Activated effector memory CD4-positive, alpha-beta T cell treated with anti-CD3 and anti-CD28 coated beads, Interleukin-2, amount 50 U/mL, for 16 hours (primary cell): ENCODE measurements at regions not wholly inside any gene's neighbourhood (a gene's known extent, or its start where the extent isn't known, plus 50 kb on each side); places are given as distances from the start of the nearest gene placed in this dataset.
"Not testable (repeated sequence)": the region's sequence is repeated elsewhere in the genome, so short reads cannot be mapped to it uniquely, and the experiment has no call there.

Experiments
- DNase-seq: peaks from one replicate; pipeline ENCODE4 v3.0.0-alpha.2; 2020

DNA sequence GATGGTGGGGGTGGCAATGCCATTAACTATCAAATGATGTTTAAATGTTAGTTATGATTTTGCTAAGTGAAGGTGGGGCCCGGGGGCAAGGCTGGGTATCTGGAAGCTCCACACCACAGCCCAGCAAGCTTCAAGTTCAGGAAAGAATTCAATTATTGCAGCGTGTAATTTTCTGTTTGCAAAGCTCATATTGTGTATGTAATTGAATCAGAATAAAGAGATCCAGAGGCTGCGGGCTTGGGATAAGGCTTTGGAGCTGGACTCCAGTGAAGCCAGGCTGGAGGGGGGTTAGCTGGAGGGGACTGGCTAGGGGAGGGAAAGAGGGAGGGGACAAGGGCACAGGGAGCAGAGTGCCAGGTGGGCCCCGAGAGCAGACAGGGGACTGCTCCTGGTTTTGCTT, 557.1 kb upstream of the CADM1 start:
- no peak for DNase-seq

GRCh38 chr11:116059919-116060318, 555.7 kb upstream of the CADM1 start:
- DNase-seq = no peak

DNA sequence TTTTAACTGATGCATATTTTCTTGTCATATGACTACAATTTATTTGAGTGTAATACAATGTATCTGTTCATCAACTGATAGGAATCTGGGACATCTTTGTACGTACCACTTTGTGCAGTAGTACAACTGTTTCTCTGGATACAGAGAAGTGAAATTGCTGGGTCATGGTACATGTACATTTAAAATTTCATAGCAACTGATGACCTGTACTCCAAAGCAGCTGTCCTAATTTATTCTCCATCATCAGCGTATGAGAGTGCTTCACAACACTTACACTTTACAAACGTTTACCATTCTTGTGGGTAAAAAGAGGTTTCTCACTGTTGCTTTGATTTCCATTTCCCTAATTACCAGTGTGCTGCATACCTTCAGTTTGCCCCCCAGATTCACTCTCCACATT, 552.8 kb upstream of the CADM1 start:
- no peak for DNase-seq

GRCh38 chr11:116055064-116055463, 550.8 kb upstream of the CADM1 start:
- no peak for DNase-seq

- DNase-seq = no peak
Observed at GRCh38 chr11:116053548-116053919, 549.3 kb upstream of the CADM1 start.

- DNase-seq = no peak
Observed at GRCh38 chr11:116052603-116053547, 548.7 kb upstream of the CADM1 start.

- DNase-seq = no peak
Observed at GRCh38 chr11:116051494-116051893, 547.3 kb upstream of the CADM1 start.

- DNase-seq = no peak
Observed at GRCh38 chr11:116049383-116049782, 545.2 kb upstream of the CADM1 start.

GRCh38 chr11:116046127-116046526, 541.9 kb upstream of the CADM1 start:
- no peak for DNase-seq

DNA sequence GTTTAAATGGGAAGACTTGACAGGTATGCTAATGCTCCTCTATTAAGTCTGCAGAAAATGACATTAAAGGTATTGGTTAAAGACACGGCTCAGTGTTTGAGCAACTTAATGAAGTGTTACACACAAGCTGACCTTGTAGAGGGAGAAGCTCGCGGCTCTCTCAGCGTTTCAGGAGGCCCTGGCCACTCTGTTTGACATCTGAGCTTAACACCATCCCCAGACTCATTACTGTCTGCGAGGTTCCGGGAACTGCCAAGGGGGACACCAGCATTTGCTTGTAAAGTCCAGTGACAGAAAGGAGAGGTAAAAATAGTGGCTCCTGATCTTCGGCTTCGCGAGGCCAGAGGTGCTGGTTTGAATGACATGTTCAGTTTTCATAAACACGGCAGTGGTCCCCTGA, 540.7 kb upstream of the CADM1 start:
- no peak for DNase-seq

GRCh38 chr11:116044520-116044919, 540.3 kb upstream of the CADM1 start:
- no peak for DNase-seq

- DNase-seq = no peak
Observed at GRCh38 chr11:116043857-116044256, 539.6 kb upstream of the CADM1 start.

- not testable (repeated sequence) for DNase-seq
Observed at GRCh38 chr11:116043059-116043458, 538.8 kb upstream of the CADM1 start.

GRCh38 chr11:116042146-116042545, 537.9 kb upstream of the CADM1 start:
- DNase-seq = no peak

DNA sequence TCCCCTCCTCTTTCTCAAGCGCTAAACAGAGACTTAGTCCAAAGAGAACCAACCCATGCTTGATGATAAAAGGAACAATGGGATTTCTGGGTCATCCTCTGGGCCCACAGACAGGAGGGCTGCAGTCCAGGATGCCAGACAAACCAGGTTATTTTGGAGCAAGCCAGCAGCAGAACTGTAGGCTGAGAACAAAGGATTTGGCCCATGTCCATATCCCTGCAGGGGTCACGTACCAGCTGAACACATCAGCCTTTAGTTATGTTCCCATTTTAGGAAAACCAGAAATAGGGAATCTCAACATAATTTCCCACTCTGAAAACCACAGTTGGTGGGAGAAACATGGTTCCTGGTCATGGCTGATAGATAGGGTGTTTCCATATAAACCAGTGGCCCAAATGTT, 533.6 kb upstream of the CADM1 start:
- no peak for DNase-seq

GRCh38 chr11:116035977-116036376, 531.8 kb upstream of the CADM1 start:
- no peak for DNase-seq

DNA sequence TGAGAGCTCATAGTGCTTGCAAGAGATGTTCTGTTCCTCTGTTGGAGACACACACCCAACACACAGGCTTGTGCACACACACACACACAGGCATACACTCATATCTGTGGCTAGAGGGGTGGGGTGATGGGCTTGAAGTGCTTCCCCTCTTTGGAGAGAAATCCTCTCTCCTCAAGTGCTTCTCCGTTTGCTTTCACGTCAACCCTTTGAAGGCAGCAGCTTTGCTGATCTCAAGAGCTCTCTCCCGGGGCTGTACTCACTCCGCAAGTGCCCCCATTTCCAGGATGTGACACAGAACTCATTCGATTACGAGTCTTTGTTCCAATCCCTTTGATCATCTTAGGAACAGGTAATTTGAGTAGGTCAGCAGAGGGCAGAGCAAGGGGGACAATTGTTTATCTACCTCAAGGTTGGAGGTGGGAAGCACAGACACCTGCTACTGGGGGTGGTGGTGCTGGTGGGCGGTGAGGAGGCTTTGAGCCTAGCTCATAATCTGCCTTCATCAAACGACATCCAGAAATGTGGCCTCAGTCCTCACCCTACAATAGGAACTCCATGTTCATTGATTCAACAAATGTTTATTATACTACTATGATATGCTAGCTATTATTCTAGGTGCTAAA, 529.8 kb upstream of the CADM1 start:
- DNase-seq = no peak

GRCh38 chr11:116030697-116031331, 526.6 kb upstream of the CADM1 start:
- DNase-seq = no peak

- not testable (repeated sequence) for DNase-seq
Observed at GRCh38 chr11:116028506-116028905, 524.3 kb upstream of the CADM1 start.

- no peak for DNase-seq
Observed at GRCh38 chr11:115999437-115999836, 495.2 kb upstream of the CADM1 start.

DNA sequence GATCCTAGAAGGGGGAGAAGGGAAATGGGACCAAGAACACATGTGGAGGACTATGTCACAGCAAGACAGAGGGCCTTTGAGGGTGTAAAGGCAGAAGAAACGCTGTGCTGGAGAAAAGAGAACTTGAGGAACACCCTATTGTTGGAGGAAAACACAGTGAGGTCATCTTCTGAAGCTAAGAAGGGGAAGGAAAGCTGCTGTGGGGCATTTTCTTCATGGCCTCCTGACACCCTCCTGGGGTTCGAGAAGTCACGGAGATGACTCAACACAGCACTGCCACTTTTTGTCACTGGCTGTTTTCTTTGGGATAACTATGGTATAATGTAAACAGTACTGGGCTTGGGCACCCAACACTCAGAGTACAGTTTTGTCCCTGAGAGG, 492.6 kb upstream of the CADM1 start:
- DNase-seq = no peak

DNA sequence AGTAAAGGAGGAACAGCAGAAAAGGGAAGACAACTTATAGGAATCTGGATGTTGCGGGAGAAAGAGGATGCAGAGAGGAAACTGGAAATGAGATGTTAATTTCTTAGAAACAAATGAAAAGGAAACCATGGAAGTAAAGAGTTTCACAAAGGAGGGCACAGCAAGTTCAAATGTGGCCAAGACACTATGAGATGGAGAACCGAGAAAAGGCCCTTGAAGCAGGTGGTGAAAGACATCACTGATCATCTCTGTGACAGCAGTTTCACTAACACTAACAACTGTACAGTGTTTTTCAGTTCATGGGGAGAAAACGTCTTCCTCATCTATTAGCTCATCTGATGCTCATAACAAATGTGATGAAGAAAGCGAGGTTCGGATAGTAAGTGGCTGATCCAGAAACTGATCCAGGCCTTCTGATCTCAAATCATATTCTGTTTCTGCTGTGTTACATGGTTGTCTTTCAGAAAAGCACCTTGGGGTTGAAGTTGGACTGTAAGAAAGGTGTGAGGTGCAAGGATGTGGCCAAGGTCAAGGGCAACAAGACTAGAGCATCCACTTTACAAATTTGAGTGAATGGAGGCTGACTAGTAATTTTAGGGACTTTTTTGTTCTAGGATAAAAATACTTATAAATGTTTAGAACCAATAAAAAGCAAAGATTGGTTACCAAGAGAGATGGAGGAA, 492.1 kb upstream of the CADM1 start:
- DNase-seq = no peak

DNA sequence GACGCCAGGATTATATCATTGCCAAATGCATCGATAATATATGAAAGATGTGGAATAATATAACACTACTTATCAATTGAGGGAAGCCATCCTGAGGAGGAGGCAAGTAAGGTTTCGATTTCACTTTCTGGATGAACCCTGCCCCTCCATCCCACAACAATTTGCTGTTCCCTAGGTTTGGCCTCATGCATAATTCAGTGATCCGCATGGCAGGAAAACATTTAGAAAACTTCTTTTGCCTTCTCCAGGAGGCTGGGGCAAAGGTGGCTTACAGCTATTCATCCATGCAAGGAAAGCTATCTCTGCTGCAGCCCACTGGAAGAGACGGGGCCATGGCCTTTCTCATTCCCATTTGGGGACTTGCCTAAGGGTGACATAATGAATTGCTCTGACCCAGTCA, 489.4 kb upstream of the CADM1 start:
- no peak for DNase-seq
